NB4 (cell line): ENCODE measurements at regions not wholly inside any gene's neighbourhood (a gene's known extent, or its start where the extent isn't known, plus 50 kb on each side); places are given as distances from the start of the nearest gene placed in this dataset.

ENCODE experiments used
- TF ChIP-seq, protein P1 (sequence below): IDR thresholded peaks from one replicate; pipeline ENCODE4 v1.5.1; 2012; ENCODE audit warnings: low read depth, low read length
- TF ChIP-seq, protein P2 (sequence below): IDR thresholded peaks from 2 replicates; pipeline ENCODE4 v1.6.1; 2011; ENCODE audit warnings: low read depth, low read length

DNA sequence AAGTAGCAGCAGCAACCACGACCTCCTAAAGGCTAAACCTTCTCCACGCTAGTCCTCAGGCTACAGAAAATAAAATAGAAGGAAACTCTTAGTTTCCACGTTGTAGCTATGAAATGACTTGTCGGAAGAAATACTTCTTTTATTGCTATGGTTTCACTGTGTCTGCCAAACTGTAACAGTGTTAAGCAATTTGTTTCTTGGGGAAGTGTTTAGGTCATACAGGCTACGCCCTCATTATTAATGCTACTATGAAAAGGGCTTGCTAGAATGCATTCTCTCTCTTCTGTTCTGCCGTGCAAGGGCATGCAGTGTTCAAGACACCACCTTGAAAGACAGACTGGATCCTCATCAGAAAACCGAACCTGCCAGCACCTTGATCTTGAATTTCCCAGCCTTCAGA is 462.7 kb downstream of the PLOD2 start:
- TF ChIP-seq, protein P1, sequence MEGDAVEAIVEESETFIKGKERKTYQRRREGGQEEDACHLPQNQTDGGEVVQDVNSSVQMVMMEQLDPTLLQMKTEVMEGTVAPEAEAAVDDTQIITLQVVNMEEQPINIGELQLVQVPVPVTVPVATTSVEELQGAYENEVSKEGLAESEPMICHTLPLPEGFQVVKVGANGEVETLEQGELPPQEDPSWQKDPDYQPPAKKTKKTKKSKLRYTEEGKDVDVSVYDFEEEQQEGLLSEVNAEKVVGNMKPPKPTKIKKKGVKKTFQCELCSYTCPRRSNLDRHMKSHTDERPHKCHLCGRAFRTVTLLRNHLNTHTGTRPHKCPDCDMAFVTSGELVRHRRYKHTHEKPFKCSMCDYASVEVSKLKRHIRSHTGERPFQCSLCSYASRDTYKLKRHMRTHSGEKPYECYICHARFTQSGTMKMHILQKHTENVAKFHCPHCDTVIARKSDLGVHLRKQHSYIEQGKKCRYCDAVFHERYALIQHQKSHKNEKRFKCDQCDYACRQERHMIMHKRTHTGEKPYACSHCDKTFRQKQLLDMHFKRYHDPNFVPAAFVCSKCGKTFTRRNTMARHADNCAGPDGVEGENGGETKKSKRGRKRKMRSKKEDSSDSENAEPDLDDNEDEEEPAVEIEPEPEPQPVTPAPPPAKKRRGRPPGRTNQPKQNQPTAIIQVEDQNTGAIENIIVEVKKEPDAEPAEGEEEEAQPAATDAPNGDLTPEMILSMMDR: no peak
- TF ChIP-seq, protein P2, sequence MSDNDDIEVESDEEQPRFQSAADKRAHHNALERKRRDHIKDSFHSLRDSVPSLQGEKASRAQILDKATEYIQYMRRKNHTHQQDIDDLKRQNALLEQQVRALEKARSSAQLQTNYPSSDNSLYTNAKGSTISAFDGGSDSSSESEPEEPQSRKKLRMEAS: no peak
